ENCODE measurements at regions not wholly inside any gene's neighbourhood (a gene's known extent, or its start where the extent isn't known, plus 50 kb on each side); places are given as distances from the start of the nearest gene placed in this dataset.

- Histone ChIP-seq H3K4me2 (ENCODE audit: insufficient read depth, low read length) (no peak overlapping the region), H4K20me1 (replicated peaks; ENCODE audit: control insufficient read depth, insufficient read depth, low read length) (no peaks in the 10 kb centered on the region), H3K36me3 (ENCODE audit: control insufficient read depth, insufficient read depth, low read length) (no peaks in the 10 kb centered on the region), H3K79me2 (ENCODE audit: control insufficient read depth, insufficient read depth, low read length) (no peaks in the 10 kb centered on the region), H3K27ac (ENCODE audit: extremely low read depth, low read depth, low read length) (no peak overlapping the region), H3K4me3 (no peak overlapping the region), H3K9ac (ENCODE audit: insufficient read depth in 1 of 2, low read depth in 2 of 2, low read length in 2 of 2) (no peak overlapping the region), H3K9me1 (ENCODE audit: control insufficient read depth, insufficient read depth, low read length) (no peaks in the 10 kb centered on the region), H3K27me3 (ENCODE audit: control insufficient read depth in 2 of 2, insufficient read depth in 2 of 2, low read length in 2 of 2) (no peaks in the 10 kb centered on the region; a peak in 1 of 5 replicates), H3K4me1 (replicated peaks in 1 of 2; ENCODE audit: control insufficient read depth in 2 of 2, insufficient read depth in 2 of 2, low read length in 2 of 2) (no peaks in the 10 kb centered on the region), H3K9me3 (replicated peaks; ENCODE audit: control insufficient read depth, insufficient read depth, low read depth, low read length) (no peaks in the 10 kb centered on the region), H2AFZ (ENCODE audit: low read depth, low read length) (no peak overlapping the region)
- intact Hi-C loops (cut with micrococcal nuclease): no loop called here
- 5% methylated on average over 3 of the region's 3 CpGs for WGBS (ENCODE audit: insufficient coverage, low coverage, missing lambda C conversion rate)
- CTCF ChIA-PET (ENCODE audit: low intra/inter-chr PET ratio): no interaction called here
- FAIRE-seq: no peak
- no peak for TF ChIP-seq ZNF354B (CRISPR knock-in tag; IDR thresholded peaks at IDR 0.05)
- no peak for TF ChIP-seq ZKSCAN1 (IDR thresholded peaks at IDR 0.05; ENCODE audit: low read depth, low read length)
- no peak for TF ChIP-seq NFATC3 (IDR thresholded peaks at IDR 0.05)
- no peak for TF ChIP-seq SNIP1 (IDR thresholded peaks at IDR 0.05; ENCODE audit: low read depth)
- no peak for TF ChIP-seq MLLT1 (IDR thresholded peaks at IDR 0.05)
- TF ChIP-seq SIN3A (IDR thresholded peaks at IDR 0.05; ENCODE audit: borderline replicate concordance in 2 of 2, control insufficient read depth in 1 of 2, low read depth in 2 of 2, low read length in 2 of 2): no peak
- TF ChIP-seq, protein P1, sequence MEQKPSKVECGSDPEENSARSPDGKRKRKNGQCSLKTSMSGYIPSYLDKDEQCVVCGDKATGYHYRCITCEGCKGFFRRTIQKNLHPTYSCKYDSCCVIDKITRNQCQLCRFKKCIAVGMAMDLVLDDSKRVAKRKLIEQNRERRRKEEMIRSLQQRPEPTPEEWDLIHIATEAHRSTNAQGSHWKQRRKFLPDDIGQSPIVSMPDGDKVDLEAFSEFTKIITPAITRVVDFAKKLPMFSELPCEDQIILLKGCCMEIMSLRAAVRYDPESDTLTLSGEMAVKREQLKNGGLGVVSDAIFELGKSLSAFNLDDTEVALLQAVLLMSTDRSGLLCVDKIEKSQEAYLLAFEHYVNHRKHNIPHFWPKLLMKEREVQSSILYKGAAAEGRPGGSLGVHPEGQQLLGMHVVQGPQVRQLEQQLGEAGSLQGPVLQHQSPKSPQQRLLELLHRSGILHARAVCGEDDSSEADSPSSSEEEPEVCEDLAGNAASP (IDR thresholded peaks at IDR 0.05): no peak
- TF ChIP-seq CGGBP1 (CRISPR knock-in tag; IDR thresholded peaks at IDR 0.05): no peak
- no peak for TF ChIP-seq CAMTA2 (CRISPR knock-in tag; conservative IDR thresholded peaks at IDR 0.05)
- no TSS peak for BruUV-seq (replicated peaks)
- ATAC-seq: no peak
- in situ Hi-C loops (cut with MboI): no loop called here
- POLR2A ChIA-PET: interaction anchor here (1.0 kb wide), 1 partner anchor 9 kb away, joined by 7 read pairs; no protein-coding TSS in a partner anchor
- no peak for DNase-seq (ENCODE audit: extremely low read depth in 1 of 4, low spot score in 3 of 4)
These were observed 392.5 kb upstream of the RPS23 start for GRCh38 chr5:82670692-82671091.
